NCI-H2196 (cell line): ENCODE measurements at regions not wholly inside any gene's neighbourhood (a gene's known extent, or its start where the extent isn't known, plus 50 kb on each side); places are given as distances from the start of the nearest gene placed in this dataset.
"Not testable (repeated sequence)": the region's sequence is repeated elsewhere in the genome, so short reads cannot be mapped to it uniquely, and the experiment has no call there.

Experiments used
- DNase-seq: peaks from one replicate; lab custom pipeline; 2025; ENCODE audit not compliant: unreplicated experiment; lab: John Stamatoyannopoulos, UW

GRCh38 chr20:53872561-53873229, 197.7 kb downstream of the BCAS1 start:
- DNase-seq: no peak

GRCh38 chr20:53872081-53872541, 198.3 kb downstream of the BCAS1 start:
- DNase-seq: no peak

GRCh38 chr20:53871541-53871940, 198.9 kb downstream of the BCAS1 start:
- DNase-seq: no peak

- no peak for DNase-seq
These were observed 199.7 kb downstream of the BCAS1 start for GRCh38 chr20:53870426-53871315.

GRCh38 chr20:53869466-53870258, 200.7 kb downstream of the BCAS1 start:
- DNase-seq: peak; percentile 91

- no peak for DNase-seq
These were observed 202.5 kb downstream of the BCAS1 start for GRCh38 chr20:53867741-53868351.

- no peak for DNase-seq
These were observed 203.3 kb downstream of the BCAS1 start for GRCh38 chr20:53866794-53867740.

GRCh38 chr20:53865901-53866793, 204.2 kb downstream of the BCAS1 start:
- DNase-seq: peak; percentile 75

GRCh38 chr20:53864765-53865683, 205.4 kb downstream of the BCAS1 start:
- peak; percentile 39 for DNase-seq

GRCh38 chr20:53863923-53864641, 206.3 kb downstream of the BCAS1 start:
- not testable (repeated sequence) for DNase-seq

- DNase-seq: not testable (repeated sequence)
These were observed 206.9 kb downstream of the BCAS1 start for GRCh38 chr20:53863535-53863922.

GRCh38 chr20:53863039-53863438, 207.4 kb downstream of the BCAS1 start:
- DNase-seq: not testable (repeated sequence)

- not testable (repeated sequence) for DNase-seq
These were observed 207.9 kb downstream of the BCAS1 start for GRCh38 chr20:53862490-53862889.

- not testable (repeated sequence) for DNase-seq
These were observed 208.3 kb downstream of the BCAS1 start for GRCh38 chr20:53862136-53862397.

- DNase-seq: no peak
These were observed 210.7 kb downstream of the BCAS1 start for GRCh38 chr20:53859684-53860083.

- DNase-seq: not testable (repeated sequence)
These were observed 211.4 kb downstream of the BCAS1 start for GRCh38 chr20:53859009-53859408.

GRCh38 chr20:53858516-53858915, 211.9 kb downstream of the BCAS1 start:
- DNase-seq: not testable (repeated sequence)
